ENCODE measurements at regions not wholly inside any gene's neighbourhood (a gene's known extent, or its start where the extent isn't known, plus 50 kb on each side); places are given as distances from the start of the nearest gene placed in this dataset.
"Not testable (repeated sequence)": the region's sequence is repeated elsewhere in the genome, so short reads cannot be mapped to it uniquely, and the experiment has no call there.

DNA sequence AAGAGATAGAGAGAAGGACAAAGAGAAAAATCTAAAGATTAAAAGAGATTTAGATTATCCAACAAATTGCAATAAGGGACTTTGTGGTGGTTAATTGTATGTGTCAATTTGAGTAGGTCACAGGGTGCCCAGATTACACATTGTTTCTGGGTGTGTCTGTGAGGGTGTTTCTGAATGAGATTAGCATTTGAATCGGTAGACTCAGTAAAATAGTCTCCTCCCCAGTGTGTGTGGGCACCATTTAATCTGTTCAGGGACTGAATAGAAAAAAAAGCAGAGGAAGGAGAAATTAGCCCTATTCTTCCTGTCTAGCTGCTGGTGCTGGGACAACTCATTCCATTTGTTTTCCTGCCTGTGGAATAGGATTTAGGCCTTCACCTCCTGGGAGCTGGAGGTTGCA lies 339.8 kb upstream of the EPHA4 start:
- no peak for DNase-seq

DNA sequence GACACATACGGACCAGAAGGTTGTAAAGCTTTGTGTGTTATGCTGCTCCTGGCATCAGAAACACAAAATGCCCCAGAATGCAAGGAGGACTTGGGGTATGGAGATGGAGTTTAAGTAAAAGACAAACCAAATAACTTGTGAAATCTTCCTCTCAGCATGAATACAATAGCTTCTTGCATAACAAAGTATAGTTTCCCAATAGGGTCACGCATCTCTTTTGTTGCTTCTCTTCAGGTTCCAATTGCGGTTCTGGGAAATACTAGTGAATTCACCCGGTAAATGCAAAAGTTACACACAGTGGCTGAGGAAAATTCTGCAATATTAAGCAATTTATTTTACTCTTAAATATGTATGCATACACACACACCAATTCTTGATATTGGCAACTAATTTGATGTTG lies 339.2 kb upstream of the EPHA4 start:
- no peak for DNase-seq

DNA sequence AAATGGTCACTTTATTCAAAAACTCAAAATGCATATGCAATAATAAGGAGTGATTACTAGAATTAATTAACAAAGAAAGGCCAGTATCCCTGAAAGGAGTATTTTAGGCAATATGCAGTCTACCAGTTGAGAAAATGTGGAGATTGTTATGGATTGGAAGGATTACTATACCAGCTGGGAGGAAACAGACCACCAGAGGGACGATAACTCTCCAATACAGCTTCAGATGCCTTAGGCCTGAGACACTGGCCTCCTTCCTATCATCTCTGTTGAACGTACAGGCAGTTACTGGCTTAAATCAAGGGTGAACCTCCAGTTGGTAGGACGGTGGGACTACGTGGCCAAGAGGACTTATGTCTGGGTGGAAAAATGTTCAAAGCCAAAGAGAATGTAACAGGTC lies 336.4 kb upstream of the EPHA4 start:
- no peak for DNase-seq

DNA sequence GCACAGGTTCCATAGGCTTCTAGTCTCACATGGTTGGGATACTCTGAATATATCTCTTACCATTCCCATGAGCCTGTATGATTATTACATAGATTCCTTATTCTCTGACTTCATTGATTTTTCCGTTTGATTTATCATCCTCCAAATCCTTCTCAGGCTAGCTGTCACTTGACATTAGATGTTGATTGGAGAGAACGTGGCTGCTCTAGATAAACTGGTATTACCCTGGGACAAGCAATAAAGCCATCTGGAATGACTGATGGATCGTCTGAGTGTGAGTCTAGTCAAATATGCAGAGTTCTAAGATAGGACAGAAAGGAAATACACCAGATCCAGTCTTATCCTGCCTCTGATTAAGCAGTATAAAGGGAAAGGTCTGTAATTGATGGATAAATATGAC lies 325.6 kb upstream of the EPHA4 start:
- DNase-seq, result no peak

DNA sequence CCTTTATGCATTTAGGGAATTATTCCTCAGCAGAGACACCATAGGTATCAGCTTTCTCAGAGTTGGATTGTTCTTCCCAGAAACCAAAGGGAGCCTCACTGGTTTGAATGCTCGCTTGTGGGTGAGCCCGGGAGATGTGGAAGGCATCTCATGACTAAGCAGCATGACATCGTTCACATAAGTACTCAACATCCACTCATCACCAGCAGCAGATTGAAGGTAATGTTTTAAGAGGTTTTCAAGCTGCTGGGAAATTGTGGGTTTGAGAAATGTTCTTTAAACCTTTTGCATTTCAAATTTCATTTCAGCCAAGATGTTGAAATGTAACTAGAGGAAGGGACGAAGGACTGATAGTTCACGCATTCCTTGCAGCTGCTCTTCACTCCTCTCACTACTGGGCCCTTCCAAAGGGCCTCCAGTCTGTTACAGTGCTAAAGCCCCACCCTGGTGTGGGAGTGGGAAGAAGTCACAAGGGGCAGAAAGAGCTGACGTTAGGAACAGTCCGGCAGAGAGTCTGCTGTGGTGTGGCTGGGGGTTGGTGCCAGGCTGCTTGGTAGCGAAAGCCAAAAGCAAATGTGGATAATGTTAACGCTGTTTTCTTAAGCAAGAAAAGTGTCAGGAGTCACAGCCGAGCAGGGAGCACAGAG lies 324.5 kb upstream of the EPHA4 start:
- no peak for DNase-seq

DNA sequence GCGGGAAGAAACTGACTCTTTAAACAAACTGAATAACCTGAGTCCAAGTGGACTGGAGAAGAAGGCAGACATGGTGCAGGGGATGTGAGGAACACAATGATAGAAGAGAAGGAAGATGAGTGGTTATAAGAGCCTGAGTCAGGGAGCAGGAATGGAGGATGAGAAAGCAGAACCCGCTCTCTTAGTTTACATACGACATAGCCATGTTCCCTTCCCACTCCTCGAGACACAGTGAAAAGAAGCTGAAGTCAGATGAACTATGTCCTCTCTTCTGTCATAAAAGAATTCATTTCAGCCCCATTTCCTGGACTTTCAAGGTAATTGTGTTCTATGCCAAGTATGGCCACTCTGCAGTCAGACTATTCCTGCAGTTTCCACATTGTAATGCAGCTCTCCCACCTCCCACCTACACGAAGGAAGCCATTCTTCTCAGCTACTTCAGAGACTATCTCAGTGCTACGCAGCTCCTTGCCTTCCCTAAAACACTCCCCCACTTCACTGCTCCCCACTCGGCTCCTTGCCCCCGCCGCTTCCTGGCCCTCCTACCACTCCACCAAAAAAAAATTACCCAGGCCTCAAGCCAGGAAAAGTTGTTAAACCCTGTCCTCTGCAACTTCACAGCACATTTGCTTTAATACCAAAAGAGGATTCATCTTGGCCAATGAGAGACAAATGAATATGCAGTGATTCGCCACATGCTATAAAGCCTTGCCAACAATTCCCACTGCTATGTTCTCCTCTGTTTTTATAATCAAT lies 323.4 kb upstream of the EPHA4 start:
- DNase-seq, result no peak

DNA sequence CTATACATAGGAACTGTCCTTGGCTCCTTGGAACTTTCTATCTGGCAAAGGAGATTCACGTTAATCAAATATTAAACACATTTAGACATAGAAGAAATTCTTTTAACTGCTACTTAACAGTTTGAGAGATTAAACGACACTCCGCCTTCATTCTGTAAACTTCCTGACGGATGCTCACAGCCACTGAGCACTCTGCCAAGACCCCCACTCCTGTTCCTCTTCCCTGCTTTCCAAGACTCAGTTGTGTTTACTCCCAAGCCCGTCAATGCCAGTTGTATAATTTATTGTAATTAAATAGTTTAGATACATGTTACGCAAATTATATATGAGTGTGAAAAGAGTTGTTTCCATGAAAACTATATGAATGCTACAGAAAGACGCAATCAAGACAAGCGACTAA lies 321.4 kb upstream of the EPHA4 start:
- DNase-seq, result no peak

DNA sequence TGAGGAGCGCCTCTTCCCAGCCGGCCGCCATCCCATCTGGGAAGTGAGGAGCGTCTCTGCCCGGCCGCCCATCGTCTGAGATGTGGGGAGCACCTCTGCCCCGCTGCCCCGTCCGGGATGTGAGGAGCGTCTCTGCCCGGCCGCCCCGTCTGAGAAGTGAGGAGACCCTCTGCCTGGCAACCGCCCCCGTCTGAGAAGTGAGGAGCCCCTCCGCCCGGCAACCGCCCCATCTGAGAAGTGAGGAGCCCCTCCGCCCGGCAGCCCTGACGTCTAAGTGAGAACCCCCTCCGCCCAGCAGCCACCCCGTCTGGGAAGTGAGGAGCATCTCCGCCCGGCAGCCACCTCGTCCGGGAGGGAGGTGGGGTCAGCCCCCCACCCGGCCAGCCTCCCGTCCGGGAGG lies 319.9 kb upstream of the EPHA4 start:
- DNase-seq, result not testable (repeated sequence)

DNA sequence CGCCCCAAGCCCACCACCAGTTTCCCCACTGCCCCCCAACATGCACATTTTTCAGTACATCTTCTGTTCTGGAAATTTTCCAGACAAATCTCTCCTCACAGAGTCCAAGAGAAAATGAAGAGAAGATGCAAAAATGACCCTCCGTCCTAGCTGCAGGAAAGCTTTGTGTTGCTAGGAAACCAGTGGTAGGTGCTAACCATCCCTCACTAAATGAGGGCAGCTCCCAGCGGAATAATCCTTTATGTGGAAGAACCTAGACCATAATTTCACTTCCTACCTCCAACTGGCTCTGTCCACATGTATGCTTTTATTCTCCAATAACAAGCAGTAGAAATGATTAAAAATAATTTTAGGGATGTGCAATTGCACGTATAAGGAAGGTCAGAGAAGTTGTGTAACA lies 311.9 kb upstream of the EPHA4 start:
- no peak for DNase-seq

DNA sequence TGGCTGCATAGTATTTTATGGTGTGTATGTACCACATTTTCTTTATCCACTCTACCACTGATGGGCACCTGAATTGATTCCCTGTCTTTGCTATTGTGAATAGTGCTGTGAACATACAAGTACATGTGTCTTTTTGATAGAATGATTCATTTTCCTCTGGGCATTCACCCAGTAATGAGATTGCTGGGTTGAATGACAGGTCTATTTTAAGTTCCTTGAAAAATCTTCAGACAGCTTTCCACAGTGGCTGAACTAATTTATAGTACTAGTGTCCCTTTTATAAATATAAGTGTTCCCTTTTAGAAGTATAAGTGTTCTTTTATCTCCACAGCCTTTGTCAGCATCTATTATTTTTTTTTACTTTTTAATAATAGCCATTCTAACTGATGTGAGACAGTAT lies 303.9 kb upstream of the EPHA4 start:
- no peak for DNase-seq

DNA sequence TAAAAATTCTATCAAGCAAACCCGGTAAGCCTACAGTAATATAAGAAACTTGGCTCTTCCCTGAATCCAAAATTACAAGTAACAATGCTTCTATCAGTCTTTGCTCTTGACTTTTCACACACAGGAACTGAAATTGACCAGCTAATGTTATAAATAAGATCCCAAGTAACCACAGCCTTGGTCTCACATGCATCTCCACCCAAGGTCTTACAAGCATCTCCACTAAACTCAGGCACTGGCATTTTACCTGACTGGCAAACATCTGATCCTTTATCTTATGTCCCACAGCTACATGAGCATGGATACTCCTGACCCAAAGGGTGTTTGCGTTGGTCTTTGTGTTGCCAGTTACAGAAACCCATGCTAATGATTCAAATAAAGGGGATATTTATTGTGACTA lies 302.3 kb upstream of the EPHA4 start:
- DNase-seq, result no peak

DNA sequence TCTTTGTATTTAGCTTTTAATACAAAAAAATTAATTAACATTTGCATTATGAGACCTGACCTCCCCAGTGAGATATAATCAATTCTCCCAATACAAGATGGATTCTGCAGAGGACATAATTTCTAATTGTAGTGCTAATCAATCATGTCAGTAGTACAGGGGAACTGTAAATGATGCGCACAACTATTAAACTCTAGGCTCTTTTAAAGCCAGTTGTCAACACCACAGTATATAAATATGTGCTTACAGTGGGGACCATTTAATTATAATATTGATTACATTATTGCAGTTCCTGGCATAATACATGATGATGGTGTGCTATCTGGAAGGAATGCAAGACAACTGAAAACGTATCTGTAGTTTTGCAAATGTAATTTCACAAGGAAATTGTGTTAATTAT lies 285.6 kb upstream of the EPHA4 start:
- DNase-seq, result no peak

DNA sequence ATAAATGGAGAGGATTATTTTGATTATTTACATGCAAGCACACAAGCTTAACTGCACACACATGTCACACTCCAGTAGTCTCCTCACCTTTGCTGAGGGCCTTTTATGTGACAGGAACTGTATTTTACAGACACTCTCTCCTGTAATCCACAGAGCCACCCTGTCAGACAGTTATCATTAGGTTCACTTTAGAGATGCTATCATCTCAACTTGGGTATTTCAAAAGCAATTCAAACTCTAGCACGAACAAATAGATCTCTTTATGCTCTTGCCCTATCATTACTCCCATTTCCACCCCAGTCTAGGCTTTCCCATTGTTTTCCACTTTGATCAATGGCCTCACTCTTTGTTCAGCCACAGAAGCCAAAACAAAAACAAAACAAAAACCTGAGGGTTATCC lies 281.2 kb upstream of the EPHA4 start:
- DNase-seq, result no peak

DNA sequence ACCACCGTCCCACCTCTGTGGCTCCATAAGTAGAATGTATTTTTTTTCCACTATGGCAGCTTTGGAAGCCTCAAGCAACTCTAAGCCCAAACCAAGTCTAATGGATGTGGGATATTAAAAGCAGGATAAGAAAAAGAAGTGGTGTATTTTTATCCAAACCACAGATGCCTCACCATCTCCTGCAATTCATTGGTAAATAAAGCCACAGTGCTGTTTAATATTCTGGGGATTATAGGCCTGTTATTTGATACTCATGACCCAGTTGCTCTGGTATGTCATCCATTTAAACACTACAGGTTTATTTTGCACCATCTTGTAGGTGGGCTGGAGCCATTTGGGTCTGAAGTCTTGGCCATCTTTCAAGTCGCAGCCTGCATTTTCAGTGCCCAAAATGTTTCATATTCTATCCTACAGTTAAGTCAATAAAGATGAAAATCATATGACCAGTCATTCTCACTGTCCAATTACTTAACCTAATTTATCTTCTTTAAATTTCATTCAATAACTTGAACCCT lies 279.5 kb upstream of the EPHA4 start:
- DNase-seq, result no peak

DNA sequence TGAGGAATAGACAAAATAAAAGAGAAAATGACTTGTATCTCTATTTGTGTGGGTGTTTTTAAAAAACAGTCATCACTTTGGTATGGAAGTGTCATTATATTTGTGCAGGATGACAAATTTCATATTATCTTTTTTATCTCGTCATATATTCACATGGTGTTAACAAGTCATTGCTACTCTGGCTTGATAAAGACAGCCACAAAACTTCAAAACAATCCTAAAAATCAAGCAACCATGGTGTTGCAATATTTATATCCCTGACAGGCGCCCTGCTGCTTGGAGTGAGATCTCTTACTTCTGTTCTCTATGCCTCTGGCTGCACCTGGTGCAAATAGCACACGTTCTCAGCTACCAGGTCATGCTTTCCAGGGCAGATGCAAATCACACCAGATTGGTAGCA lies 278.0 kb upstream of the EPHA4 start:
- no peak for DNase-seq

DNA sequence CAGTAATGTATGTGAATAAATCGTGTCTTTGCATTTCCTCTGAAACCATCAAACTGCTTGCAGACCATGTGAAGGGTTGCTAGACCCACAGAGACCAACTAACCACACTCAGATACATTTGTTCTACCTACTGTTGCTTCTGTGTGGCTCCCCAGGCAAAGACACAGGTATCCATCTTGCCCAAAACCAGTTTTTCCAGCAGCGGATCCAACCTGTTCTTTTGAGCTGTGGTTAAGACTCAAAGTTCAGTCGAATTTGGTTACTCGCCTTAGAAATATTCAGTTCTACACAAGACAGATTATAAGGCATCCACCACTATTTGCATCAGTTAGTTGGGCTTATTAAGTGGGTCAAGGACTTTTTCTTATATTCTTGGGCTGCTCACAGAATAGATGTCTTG lies 276.2 kb upstream of the EPHA4 start:
- no peak for DNase-seq

DNA sequence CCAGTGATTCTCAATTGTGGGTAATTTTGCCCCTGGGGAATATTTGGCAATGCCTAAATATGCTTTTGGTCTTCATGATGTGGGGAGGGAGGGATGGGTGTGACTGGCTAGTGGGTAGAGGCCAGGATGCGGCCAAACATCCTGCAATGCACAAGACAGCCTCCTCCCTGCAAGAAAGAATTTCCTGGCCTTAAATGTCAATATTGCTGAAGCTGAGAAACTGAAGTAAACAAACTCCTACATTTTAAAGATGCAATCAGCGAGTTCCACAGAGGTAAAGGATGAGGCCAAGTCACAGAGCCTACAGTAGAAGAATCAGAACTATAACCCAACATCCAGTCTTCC lies 272.9 kb upstream of the EPHA4 start:
- no peak for DNase-seq

DNA sequence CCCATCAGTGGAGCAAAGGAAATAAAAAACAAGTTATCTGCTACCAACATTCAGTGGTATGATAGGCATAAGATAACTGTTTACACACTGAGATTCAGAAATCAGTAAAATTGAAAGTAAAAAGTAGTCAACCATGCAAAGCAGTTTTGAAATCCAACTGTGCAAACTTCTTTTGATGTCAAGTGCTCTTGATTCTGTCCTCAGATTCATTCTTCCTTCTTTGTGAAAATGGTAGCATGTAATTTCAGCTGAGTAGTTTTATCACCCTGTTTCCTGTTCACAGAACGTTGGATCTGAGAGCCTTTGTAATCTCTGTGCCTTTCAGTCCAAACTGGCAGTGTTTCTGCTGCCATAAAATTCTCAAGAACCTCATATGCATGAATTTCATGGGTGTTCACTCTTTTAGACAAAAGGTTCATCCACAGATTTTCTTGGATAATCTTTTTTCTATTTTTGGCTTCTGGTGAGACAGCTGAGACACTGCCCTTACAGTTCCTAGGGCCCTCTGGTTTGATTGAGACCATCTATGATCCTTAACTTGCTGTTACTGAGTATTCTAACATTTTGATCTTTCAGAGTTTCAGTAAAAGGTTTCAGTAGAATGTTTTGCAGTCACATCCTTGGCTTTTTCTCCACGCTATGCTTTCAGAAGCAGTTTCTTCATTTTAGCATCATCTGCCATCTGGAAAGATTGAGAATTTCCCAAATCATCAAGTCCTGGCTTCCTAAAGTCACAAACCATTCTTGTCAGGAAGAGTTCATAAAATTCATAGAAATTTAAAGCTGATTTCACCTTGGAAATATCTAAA lies 272.3 kb upstream of the EPHA4 start:
- no peak for DNase-seq

DNA sequence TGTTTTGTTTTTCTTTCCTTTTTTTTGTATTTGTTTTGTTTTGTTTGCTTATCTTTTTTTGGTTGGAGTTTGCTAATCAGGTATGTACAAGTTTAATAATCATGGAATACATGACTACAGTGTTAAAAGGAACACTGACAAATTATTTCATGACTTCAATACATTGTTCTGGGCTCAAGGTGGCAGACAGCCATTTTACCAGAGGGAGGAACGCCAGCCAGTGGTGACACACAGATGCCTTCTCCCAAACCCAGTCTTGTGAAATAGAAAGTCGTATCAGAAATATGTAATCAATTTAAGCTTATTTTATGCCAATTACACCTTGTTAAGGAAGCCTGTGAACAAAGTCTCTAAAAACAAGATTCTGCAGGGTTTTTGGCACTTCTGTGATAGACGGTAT lies 264.0 kb upstream of the EPHA4 start:
- no peak for DNase-seq

DNA sequence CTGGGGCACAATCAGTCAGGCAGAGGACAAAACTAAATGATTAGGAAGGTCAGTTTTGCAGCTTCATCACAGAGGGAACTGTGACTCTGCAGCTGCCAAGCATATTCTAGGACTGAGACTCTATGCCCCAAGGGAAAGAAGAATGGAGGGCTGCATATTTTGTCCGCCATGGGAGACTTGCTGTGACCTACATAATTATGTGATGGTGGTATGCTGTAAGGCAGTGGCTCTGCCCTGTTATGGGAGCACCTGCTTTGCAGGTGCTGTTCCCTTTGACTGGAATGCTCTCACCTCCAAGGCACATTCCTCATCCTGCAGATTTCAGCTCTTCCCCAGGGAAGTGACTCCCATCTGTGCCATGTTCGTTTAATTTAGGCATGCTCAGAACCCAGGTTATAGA lies 261.9 kb upstream of the EPHA4 start:
- no peak for DNase-seq

DNA sequence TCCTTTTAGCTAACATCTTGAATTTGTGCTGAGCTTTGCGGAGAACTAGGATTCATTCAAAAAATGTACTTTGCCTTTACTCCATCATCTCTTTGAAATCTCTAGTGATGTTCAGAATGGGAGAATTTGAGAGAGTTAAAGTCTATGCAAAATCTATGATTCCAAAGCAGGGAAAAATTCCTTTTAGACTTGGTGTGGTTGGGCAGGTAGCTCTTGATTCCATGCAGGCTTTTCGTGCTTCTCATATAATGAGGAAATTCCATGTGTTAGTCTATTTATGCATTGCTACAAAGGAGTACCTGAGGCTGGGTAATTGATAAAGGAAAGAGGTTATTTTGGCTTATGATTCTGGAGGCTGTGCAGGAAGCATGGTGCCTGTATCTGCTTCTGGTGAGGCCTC lies 258.9 kb upstream of the EPHA4 start:
- DNase-seq, result no peak

DNA sequence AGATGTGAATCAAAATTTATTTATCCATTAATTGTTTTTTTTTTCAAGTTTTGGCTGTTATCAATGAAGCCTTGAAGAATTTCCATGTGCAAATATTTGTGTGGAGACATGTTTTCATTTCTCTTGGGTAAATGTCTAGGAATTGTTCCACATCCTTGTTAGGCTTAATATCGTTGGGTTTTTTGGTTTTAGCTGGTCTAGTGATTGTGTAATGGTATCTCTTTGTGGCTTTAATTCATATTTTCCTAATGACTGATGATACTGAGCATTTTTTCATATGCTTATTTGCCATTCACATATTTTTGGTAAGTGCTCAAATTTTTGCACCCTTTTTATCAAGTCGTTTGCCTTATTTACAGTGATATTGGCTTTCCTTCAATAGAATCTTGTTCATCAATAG lies 250.3 kb upstream of the EPHA4 start:
- DNase-seq, result no peak

DNA sequence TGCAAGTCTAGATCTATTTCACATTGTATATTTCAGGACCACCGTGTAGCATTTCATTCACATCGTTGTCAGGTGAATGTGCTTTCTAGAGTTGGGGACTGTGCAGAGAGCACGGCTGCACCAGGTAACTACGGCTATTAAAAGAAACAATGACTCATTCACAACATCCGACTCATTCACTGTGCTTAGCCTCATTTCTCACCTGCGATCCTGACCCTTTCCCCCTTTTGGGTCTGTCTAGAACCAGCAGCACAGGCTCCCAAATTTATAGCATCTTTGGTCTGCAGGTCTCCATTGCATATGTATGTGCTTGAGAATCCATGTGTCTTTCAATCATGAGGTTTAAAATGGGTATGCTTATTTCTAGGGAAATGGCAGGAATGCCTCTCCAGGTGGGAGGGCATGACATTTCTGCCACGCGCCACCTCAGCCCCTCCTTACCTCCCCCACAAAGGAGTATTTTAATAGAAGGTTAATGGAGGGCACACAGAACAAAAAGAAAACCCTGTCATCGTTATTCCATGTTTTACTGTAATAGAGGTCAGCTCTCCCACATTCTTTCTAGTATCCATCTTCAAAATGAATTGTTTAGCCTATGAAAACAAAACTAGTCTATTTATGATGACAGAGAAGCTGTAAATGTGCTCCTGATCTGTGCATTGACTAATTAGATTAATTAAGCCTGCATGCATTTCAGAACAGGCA lies 246.7 kb upstream of the EPHA4 start:
- no peak for DNase-seq

DNA sequence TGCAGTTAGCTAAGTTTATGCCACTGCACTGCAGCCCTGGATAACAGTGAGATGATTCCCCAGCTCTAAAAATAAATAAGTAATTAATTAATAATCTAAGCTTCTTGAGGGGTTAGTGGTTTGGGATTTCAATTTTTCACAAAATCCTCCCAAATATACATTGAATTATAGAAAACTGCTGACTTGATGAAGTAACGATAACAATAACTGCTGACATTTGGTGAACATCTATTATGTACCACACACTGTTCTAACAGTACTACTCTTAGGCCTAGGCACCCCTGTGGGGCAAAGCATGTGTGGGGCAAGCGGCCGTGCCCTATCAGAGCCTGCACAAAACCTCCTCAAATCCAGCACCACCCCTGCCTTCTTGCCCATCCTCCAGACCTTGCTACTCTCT lies 245.8 kb upstream of the EPHA4 start:
- no peak for DNase-seq
